Inferior parietal cortex (tissue), 1 donor: ENCODE measurements at regions not wholly inside any gene's neighbourhood (a gene's known extent, or its start where the extent isn't known, plus 50 kb on each side); places are given as distances from the start of the nearest gene placed in this dataset.
"Not testable (repeated sequence)": the region's sequence is repeated elsewhere in the genome, so short reads cannot be mapped to it uniquely, and the experiment has no call there.

ENCODE experiments used
- DNase-seq: peaks from one replicate; pipeline ENCODE4 v3.0.0-alpha.2; 2016; ENCODE audit errors: extremely low spot score

DNA sequence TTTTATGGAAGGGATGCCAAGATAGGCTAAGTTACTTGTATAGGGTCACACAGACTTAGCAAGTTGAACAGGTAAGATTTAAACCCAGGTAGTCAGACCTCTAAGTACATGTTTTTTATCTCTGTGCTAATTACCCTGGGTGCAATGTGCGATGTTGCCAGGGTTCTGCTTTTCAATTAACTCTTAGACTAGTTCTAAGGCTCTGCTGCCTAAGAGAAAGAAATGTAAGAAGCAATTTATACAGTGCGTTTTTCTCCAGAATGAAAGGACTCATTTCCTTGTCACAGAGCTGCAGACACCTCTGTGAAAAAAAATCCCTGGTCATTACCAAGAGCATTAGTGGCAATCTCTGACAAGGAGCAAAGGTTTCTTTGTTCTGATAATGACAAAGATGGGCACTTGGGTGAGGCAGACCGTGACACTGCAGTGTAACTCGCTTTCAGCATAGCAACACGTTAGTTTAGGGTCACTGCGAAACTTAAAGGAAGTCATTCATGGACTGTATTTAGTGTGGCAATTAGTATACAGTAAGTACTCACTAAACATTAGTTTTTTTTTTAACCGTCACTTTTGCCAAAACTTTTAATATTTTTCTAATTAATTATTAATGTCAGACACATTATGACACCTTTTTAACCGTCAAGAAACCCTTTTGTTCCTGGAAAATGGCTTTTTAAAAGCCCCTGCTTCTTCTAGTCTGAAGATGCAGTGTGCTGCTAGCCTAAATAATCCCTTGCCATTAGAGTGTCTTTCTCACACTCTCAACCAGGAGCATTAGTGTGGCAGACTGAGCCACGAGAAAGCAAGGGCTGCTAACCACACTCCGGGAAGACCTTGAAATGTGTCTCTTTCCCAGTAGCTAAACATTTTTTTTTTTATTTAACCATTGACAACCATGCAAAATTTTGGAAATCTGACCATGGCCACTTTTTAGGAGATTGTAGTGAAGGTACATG is 520.0 kb upstream of the C9orf72 start:
- no peak for DNase-seq

DNA sequence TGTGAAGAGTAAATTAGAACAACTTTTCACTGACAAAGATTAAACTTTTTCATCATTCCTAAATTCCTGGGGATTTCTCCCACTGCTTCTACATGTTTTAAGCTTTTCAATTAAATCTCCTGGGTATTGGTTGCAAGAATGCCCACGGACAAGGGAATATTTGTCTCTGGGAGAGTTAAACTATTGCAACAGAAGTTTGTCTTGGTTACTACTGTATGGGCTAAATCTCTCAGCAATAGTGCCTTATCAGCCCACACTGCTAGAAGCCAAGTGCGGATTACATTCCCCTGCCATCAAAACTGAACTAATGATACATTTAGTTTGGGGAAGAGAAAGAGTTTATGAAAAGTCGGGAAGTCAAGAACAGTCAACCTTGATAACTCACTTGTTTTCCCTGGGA is 528.2 kb upstream of the C9orf72 start:
- DNase-seq: no peak

DNA sequence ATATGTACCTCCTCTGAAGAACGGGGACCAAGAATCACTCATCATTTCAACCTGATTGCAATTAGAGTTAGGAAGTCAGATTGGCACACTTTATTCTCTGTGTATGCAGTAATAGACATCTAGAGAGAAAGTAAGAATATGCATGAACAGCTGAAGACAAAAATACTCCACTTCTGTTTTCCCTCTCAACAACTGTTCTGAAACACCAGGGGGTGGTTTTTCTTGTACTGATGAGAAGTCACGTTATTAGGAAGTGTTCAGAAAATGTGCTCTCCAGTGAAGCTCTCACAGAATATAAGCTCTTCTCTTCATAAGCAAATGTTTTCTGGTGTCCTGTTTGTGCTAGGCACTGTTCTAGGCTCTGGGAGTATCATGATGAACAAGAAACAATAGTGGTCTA is 531.7 kb upstream of the C9orf72 start:
- no peak for DNase-seq

DNA sequence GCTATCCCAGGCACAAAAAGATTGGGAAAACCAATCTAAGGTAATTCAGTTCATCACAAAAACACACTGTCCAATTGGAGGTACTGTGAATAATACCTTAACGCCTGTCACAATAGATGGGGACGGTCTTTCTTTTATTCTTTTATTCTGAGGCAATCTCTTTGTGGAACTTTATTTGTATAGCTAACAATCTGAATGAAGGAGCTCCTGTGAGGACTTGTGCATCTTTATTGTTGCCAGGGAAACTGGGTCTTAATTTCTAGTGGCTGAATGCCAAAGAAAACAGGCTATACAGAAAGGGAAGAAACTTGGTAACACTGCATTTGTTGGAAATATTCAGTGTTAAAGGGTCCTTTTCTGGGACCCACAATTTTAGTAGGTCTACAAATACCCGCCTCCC is 546.9 kb upstream of the C9orf72 start:
- DNase-seq: no peak

DNA sequence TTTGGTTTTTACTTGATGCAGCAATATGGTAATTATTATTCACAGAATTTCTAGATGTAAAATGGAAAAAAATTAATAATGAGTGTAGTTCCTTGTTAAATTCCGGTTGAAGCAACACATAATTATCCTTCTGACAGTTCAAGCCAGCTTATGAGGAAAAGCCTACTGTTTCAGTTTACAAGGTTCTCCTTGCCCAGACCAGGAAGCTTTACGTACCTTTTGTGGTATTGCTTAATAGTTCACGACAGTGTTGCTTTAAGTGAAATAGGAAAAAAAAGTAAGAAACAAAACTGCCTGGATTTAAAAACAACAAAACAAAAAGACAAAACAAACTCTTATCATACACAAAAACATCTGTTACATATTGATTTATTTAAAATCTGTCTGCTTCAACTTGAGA is 547.3 kb upstream of the C9orf72 start:
- no peak for DNase-seq

DNA sequence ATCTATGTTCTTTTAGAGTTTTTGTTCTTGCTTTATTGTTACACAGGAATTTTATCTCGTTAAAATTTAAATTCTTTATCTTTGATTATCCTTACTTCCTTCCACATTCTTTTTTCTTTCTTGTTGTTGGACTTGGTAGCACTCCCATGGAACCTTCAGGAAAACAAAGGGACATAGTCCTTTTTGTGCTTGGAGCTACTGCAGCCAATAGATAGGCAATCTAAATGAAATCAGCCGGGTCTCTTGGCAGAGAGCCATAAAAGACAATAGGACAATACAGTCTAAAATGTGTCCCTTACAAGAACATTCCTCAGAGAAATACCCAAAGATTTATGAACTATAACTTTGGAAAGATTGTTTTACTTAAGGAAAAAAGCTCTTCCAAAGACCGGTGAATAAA is 548.1 kb upstream of the C9orf72 start:
- DNase-seq: no peak

DNA sequence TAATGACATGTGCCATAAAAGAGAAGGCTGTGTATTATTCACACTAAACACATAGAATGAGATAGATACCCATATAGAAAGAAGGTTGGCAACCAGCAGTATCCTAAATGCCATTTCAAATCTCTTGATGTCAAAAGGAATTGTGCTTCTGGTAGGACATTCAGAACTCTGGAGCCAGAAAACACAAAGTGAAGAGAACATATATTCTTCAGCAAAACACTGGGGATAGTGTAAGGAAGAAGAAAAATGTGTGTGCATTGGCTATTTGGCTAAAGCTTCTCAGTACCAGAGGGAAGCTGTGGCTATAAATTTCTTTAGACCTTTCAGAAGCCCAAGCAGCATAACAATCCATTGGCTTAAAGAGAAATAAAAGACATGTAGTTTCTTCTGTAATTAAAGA is 551.6 kb upstream of the C9orf72 start:
- DNase-seq: no peak

DNA sequence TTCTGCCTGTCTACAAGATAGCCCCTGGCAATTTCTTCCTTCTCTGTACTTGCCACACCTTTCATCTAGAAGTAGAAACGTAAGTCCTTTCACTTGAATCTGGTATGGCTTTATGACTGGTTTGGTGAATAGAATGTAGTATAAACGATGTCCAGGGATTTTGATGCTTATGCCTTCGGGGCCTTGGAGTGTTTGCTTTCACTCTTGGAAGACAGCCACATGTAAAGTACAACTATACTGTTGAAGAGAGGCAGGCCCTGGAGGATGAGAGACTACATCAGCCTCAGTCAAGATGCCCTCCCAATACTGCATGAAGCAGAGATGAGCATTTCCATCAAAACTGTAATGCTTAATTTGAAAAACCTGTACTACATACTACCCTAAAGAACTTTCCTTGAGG is 553.8 kb upstream of the C9orf72 start:
- no peak for DNase-seq

DNA sequence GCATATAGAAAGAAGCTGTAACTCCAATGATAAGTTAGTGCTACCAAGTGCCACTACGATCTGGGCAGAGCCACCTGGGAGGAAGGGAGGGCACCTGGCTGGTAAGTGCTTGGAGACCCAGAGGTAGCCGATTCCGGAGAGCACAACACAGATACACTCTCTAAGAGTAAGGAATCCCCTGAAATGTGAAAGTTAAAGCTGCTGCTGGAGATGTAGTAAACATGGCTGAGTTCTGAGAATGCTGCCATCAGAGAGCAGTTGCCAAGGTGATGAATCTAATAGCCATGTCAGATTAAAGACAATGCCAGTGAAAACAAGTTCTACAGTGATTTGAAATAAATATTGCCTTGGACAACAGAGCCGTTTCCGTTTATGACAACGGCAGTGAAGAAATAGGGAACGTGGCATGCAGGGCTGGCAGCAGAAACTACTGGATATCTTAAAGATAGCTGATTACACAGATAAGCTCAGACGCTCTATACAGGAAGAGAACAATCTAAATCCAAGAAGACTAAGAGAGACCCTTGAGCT is 561.2 kb upstream of the C9orf72 start:
- DNase-seq: no peak

DNA sequence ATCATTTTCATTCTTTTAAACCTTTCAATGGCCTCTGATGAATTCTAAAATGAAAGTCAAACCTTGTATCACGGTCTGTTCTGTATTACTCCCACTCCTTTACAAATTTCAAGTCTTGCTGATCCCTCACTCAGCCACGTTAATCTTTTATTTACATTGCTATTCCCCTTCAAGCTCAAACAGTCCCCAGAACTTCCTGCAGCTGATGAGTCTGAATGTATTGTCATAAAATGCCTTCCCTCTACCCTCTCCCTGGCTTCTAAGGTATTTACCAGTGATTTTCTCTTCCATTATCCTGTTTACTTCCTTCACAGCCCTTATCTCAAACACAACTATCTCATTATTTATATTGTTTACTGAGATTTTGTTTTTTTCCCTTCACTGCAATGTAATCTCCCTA is 562.3 kb upstream of the C9orf72 start:
- DNase-seq: no peak

DNA sequence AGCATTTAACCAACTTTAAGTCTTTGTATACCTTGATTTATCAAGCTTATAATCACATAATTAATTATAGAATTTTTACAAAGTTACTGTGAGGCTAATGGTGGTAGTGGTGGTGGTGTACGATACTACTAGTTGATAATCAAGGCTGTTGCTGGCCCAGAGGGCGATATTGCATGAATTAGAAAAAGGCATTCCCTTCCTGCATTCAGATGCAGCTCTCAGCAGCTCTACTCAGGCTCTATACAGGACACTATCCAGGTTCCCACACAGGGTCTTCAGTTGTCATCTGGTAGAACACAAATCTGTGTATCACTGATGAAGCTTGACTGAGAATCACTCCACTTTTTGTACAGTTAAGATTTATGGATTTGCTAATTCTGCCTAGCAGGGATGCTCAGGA is 562.8 kb upstream of the C9orf72 start:
- DNase-seq: no peak

DNA sequence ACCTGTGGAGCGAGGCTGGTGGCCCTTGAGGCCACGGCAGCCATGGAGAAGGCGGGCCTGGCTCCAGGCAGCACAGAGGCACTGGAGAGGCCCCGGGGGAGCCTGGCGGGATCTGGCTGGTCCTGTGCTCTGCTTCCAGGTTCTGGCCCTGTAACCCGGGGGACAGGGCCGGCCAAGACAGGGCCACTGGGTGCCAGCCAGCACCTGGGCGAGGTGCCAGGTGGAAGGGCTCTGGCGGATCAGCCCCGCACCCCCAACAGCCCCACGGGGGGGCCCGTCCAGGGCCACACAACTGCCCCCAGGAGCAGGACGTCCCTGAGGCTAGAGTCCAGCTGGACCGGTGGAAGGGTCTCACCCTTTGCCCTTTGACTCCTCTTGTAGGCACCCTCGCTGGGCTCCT is 574.1 kb upstream of the C9orf72 start:
- DNase-seq: not testable (repeated sequence)

DNA sequence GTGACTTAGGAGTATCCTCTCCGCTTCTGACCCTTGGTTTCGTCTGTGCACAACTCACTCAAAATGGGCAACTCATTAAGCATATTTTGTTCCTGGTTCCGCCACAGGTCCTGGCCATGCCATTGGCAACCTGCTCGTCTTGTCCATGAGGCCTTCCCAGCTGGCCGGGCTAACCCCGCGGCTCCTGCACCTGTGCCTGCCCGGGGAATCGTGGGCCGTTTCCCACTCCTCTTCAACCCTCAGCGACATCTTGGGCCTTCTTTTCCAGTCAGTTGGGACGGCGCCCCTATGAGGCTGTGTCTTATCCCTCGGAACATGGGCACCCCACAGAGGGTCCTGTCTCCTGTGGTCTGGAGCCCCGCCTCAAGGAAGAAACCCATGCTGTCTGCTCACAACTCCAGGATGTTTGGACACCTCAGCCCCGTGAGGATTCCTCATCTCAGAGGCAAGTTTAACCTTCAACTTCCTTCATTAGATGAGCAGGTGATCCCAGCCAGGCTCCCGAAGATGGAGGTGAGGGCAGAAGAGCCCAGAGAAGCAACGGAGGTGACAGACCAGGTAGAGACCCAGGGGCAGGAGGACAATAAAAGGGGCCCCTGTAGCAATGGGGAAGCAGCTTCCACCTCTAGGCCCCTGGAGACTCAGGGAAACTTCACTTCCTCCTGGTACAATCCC is 574.8 kb upstream of the C9orf72 start:
- DNase-seq: not testable (repeated sequence)

DNA sequence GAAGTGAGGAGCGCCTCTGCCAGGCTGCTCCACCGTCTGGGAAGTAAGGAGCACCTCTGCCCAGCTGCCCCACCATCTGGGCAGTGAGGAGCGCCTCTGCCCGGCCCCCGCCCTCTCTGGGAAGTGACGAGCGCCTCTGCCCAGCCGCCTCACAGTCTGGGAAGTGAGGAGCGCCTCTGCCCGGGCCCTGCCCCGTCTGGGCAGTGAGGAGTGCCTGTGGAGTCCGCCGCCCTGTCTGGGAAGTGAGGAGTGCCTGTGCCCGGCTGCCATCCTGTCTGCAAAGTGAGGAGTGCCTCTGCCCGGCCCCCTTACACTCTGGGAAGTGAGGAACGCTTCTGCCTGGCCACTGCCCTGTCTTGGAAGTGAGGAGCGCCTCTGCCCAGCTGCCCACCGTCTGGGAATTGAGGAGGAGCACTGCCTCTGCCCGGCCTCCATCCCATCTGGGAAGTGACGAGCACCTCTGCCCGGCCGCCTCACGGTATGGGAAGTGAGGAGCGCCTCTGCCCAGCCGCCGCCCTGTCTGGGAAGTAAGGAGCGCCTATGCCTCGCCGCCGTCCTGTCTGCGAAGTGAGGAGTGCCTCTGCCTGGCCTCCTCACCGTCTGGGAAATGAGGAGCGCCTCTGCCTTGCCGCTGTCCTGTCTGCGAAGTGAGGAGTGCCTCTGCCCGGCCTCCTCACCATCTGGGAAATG is 576.2 kb upstream of the C9orf72 start:
- DNase-seq: not testable (repeated sequence)

DNA sequence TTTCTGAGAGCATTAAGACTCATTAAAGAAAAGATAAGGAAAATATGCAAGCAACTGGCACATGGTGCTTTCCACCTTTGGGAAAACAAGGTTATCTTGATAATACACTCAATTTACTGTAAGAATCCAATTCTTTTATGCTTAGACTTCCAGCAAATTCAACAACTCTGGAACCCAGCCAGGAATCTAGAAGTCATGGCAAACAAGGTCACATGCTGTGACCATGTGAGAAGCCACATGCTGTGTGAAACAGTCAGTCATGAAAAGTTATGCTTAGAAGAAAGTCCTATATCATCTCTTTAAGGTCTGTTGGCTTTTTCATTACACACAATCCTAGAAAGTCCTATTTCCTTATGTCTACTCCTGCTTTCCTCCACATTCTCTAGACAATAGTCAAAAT is 581.8 kb upstream of the C9orf72 start:
- no peak for DNase-seq

DNA sequence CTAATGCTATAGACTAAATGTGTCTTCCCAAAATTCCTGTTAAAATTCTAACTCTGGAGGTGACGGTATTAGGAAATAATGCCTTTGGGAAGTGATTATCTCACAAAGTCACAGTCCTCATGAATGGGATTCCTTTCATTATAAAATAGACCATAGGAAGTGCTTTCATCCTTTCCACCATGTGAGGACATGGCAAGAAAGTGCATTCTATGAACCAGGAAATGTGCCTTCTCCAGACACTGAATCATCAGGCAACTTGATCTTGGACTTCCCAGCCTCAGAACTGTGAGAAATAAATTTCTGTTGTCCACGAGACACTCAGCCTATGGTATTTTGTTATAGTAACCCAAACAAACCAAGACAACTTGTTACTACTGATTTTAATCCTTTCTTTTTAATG is 582.4 kb upstream of the C9orf72 start:
- no peak for DNase-seq

DNA sequence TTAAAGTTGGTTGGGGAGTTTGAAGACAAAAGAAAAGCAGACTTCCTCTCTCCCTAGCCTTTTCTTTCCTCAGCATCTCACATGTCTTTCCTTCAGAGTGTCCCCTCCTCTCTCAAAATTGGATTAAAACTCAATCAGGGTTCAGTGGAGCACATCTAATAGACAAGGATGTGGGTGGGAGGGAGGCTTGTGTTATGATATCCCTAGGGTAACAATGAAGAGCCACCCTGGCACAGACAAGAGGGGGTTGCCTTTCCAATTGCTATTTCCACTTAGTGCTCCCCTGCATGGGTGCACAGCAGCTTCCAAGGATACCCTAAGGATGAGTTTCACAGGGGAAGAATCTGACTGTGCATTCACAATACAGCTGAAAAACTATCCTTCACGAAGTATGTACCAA is 585.2 kb upstream of the C9orf72 start:
- no peak for DNase-seq

DNA sequence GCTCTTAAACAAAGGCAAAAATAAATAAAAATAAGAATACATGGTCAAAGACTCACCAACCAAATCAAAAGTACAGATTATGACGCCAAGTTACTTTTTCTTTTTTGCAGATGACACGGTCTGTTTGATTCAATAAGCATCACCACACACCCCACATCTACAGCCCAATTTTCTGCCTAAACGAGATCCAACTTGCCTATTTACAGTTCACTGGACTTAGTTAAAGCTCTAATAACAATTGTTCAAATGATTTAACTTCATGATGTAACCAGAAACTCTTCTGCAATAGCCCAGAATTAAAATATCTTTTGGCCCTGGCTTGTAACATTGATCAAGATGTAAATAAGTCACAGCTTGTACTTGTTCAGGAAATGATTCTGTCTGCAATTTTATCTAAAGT is 590.3 kb upstream of the C9orf72 start:
- no peak for DNase-seq

DNA sequence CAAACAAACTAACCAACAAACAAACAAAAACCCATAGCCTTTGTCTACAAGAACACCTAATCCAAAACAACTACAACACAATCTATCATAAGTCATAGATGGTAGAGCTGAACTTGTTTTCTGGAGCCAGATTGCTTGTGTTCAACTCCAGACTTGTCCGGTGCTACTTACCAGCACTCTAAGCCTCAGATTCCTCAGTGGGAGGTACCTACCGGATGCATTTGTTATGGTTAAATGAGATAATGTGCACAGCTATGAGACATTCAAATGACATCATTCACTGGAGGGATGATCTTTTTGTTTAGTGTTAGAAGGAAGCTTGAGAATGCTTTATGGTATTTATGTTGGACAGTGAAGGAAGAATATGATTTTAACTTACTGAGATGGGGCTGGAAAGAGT is 592.9 kb upstream of the C9orf72 start:
- no peak for DNase-seq

DNA sequence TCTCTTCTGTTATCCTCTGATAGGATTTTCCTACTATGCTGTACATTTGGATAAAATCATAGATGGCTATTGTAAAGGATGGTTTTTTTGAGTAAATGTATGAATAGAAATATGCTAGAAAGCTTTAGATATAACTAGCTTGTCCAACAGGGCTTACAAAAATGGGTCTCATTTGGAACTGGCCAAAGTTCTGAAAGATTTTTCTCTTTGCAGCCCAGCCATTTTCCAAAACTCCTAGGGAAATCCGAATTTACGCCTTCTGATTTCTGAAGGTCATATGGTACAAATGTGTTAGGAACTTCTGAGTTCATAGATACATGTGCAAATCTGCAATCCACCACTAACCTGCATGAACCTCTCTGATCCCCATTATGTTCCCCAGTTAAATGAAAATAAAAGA is 603.9 kb upstream of the C9orf72 start:
- no peak for DNase-seq

DNA sequence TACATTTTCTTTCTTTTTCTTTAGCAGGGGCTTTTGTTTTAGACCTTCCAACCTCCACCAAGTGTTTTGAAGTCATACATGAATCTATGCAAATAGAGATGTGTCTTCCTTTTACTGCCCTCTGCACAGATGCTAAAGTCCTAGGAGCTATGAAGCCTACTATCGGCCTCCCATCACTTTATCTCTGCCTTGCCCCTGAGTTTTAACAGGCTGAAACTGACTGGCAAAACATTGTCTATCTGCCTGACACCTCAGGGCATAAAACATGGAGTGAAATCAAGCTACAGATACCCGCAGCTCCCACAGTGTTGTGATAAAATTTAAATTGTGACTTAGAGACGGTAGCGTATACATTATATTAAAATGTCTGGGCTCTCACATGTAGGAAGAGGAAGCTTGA is 604.6 kb upstream of the C9orf72 start:
- DNase-seq: no peak

DNA sequence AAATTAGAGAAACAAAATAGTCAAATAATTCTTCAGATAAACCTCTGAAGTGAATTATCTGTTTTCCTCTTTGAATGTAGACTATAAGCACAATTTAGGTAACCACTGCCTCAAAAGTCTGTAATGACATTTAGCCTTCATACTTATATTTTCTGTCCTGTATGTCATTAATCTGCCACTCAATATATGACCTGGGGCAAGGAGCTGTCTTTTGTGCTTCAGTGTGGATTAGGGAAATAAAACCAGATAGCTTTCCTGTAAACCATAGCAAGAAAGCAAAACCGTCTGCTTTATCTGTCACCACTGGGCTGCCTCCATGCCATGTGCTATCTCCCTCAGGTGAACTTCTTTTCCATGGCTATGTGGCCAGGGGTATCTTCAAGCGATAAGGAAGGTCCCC is 606.6 kb upstream of the C9orf72 start:
- DNase-seq: no peak
